HG03571 (cell line): ENCODE measurements at regions not wholly inside any gene's neighbourhood (a gene's known extent, or its start where the extent isn't known, plus 50 kb on each side); places are given as distances from the start of the nearest gene placed in this dataset.
"Not testable (repeated sequence)": the region's sequence is repeated elsewhere in the genome, so short reads cannot be mapped to it uniquely, and the experiment has no call there.

Experiments
- ATAC-seq: cut with Tn5 transposase; IDR thresholded peaks from one replicate; pipeline ENCODE4 v1.9.1; 2021; ENCODE audit not compliant: unreplicated experiment

- no peak for ATAC-seq
Observed at GRCh38 chr1:90864681-90865080, 147.6 kb upstream of the BARHL2 start.

- ATAC-seq, result no peak
Observed at GRCh38 chr1:90862782-90863181, 145.7 kb upstream of the BARHL2 start.

GRCh38 chr1:90861421-90861820 is 144.3 kb upstream of the BARHL2 start:
- not testable (repeated sequence) for ATAC-seq

- no peak for ATAC-seq
Observed at GRCh38 chr1:90856463-90857007, 139.4 kb upstream of the BARHL2 start.

- ATAC-seq, result no peak
Observed at GRCh38 chr1:90854397-90854924, 137.4 kb upstream of the BARHL2 start.

- ATAC-seq, result no peak
Observed at GRCh38 chr1:90851711-90852050, 134.6 kb upstream of the BARHL2 start.

- peak; percentile 98 for ATAC-seq
Observed at GRCh38 chr1:90850898-90851710, 134.0 kb upstream of the BARHL2 start.

GRCh38 chr1:90850181-90850897 is 133.2 kb upstream of the BARHL2 start:
- no peak for ATAC-seq

- ATAC-seq, result no peak
Observed at GRCh38 chr1:90841473-90841872, 124.4 kb upstream of the BARHL2 start.

- ATAC-seq, result no peak
Observed at GRCh38 chr1:90840352-90840751, 123.2 kb upstream of the BARHL2 start.

GRCh38 chr1:90839323-90839722 is 122.2 kb upstream of the BARHL2 start:
- ATAC-seq, result no peak

- no peak for ATAC-seq
Observed at GRCh38 chr1:90838720-90839119, 121.6 kb upstream of the BARHL2 start.

GRCh38 chr1:90837420-90837819 is 120.3 kb upstream of the BARHL2 start:
- no peak for ATAC-seq

- no peak for ATAC-seq
Observed at GRCh38 chr1:90836345-90836679, 119.2 kb upstream of the BARHL2 start.

GRCh38 chr1:90835661-90836344 is 118.7 kb upstream of the BARHL2 start:
- ATAC-seq, result no peak

GRCh38 chr1:90834886-90835660 is 118.0 kb upstream of the BARHL2 start:
- no peak for ATAC-seq

GRCh38 chr1:90834354-90834885 is 117.3 kb upstream of the BARHL2 start:
- ATAC-seq, result no peak

GRCh38 chr1:90833466-90834110 is 116.5 kb upstream of the BARHL2 start:
- ATAC-seq, result no peak

- no peak for ATAC-seq
Observed at GRCh38 chr1:90831910-90832309, 114.8 kb upstream of the BARHL2 start.

- no peak for ATAC-seq
Observed at GRCh38 chr1:90826834-90827233, 109.7 kb upstream of the BARHL2 start.
